HS-27A (cell line): ENCODE measurements at regions not wholly inside any gene's neighbourhood (a gene's known extent, or its start where the extent isn't known, plus 50 kb on each side); places are given as distances from the start of the nearest gene placed in this dataset.

ENCODE experiments used
- DNase-seq: peaks from one replicate; pipeline ENCODE4 v3.0.0-alpha.2; 2012; ENCODE audit warnings: low read depth, missing footprints

- peak; percentile 62 for DNase-seq
Measured at GRCh38 chr2:48107326-48107925, 201.1 kb upstream of the FBXO11 start.

- no peak for DNase-seq
Measured at GRCh38 chr2:48108455-48108854, 202.2 kb upstream of the FBXO11 start.

GRCh38 chr2:48109491-48110204 lies 203.3 kb upstream of the FBXO11 start:
- DNase-seq, result no peak

GRCh38 chr2:48110492-48110891 lies 204.0 kb upstream of the FOXN2 start:
- no peak for DNase-seq

- DNase-seq, result no peak
Measured at GRCh38 chr2:48112911-48113680, 201.4 kb upstream of the FOXN2 start.

- DNase-seq, result no peak
Measured at GRCh38 chr2:48113767-48114166, 200.7 kb upstream of the FOXN2 start.

GRCh38 chr2:48114256-48114655 lies 200.2 kb upstream of the FOXN2 start:
- no peak for DNase-seq

- DNase-seq, result no peak
Measured at GRCh38 chr2:48116497-48116896, 198.0 kb upstream of the FOXN2 start.

GRCh38 chr2:48118895-48119294 lies 195.6 kb upstream of the FOXN2 start:
- DNase-seq, result no peak

- DNase-seq, result no peak
Measured at GRCh38 chr2:48120112-48120511, 194.4 kb upstream of the FOXN2 start.

GRCh38 chr2:48120759-48121242 lies 193.7 kb upstream of the FOXN2 start:
- no peak for DNase-seq

- DNase-seq, result no peak
Measured at GRCh38 chr2:48122166-48122565, 192.3 kb upstream of the FOXN2 start.

GRCh38 chr2:48124592-48124991 lies 189.9 kb upstream of the FOXN2 start:
- DNase-seq, result no peak

GRCh38 chr2:48126162-48126561 lies 188.3 kb upstream of the FOXN2 start:
- DNase-seq, result no peak

- DNase-seq, result no peak
Measured at GRCh38 chr2:48127612-48128191, 186.8 kb upstream of the FOXN2 start.

- no peak for DNase-seq
Measured at GRCh38 chr2:48129293-48129950, 185.1 kb upstream of the FOXN2 start.

GRCh38 chr2:48131539-48132270 lies 182.8 kb upstream of the FOXN2 start:
- DNase-seq, result no peak

GRCh38 chr2:48132271-48132625 lies 182.2 kb upstream of the FOXN2 start:
- no peak for DNase-seq

- DNase-seq, result no peak
Measured at GRCh38 chr2:48134704-48135103, 179.8 kb upstream of the FOXN2 start.

GRCh38 chr2:48135797-48136196 lies 178.7 kb upstream of the FOXN2 start:
- no peak for DNase-seq

GRCh38 chr2:48137829-48138228 lies 176.7 kb upstream of the FOXN2 start:
- DNase-seq, result no peak

- DNase-seq, result no peak
Measured at GRCh38 chr2:48138898-48139297, 175.6 kb upstream of the FOXN2 start.
